Panc1 (cell line): ENCODE measurements at regions not wholly inside any gene's neighbourhood (a gene's known extent, or its start where the extent isn't known, plus 50 kb on each side); places are given as distances from the start of the nearest gene placed in this dataset.

Source experiments
- ATAC-seq: fragments of 200-7000 bp; cut with Tn5 transposase; 2 replicates; pipeline ENCODE4 v1.9.1; 2020; ENCODE audit warnings: mild to moderate bottlenecking, moderate library complexity
- BruUV-seq: library from RNA; stranded (reverse); fragments of 400-500 nt; replicated peaks from 2 replicates; lab custom pipeline; 2021; lab: Mats Ljungman, UMichigan
- CTCF ChIA-PET: fragments of 300-600 bp; sonication (Branson Sonifier 250); formaldehyde crosslinking; loops from one replicate; lab custom pipeline; 2022; ENCODE audit warnings: antibody characterized with exemption; lab: Charles Lee
- POLR2A ChIA-PET: fragments of 300-600 bp; sonication (Branson Sonifier 250); formaldehyde crosslinking; loops from one replicate; lab custom pipeline; 2022; ENCODE audit warnings: antibody characterized with exemption; lab: Charles Lee
- DNase-seq: peaks from one replicate; pipeline ENCODE4 v3.0.0-alpha.2; 2010; ENCODE audit warnings: low read depth, low spot score
- H3K27ac ChIP-seq: 2 replicates; pipeline ENCODE4 v1.5.1; 2011; ENCODE audit warnings: mild to moderate bottlenecking, low read length, inconsistent platforms
- H3K27me3 ChIP-seq: fragments of 200-500 bp; sonication (Bioruptor generic); 2 replicates; pipeline ENCODE4 v1.6.0; 2014; ENCODE audit warnings: low read length, inconsistent platforms; ENCODE audit not compliant: control insufficient read depth, insufficient read depth
- H3K36me3 ChIP-seq: fragments of 200-500 bp; sonication (Bioruptor generic); 2 replicates; pipeline ENCODE4 v1.5.1; 2014; ENCODE audit warnings: inconsistent platforms, mild to moderate bottlenecking, low read length, moderate library complexity; ENCODE audit not compliant: control insufficient read depth, insufficient read depth
- H3K4me1 ChIP-seq: 2 replicates; pipeline ENCODE4 v1.5.1; 2011; ENCODE audit warnings: inconsistent platforms, mild to moderate bottlenecking, low read length, moderate library complexity; ENCODE audit not compliant: control insufficient read depth, insufficient read depth
- H3K4me3 ChIP-seq, 2 experiments: 2 replicates each; pipeline ENCODE4 v1.5.1; 2011 to 2012; ENCODE audit warnings: low read depth in 2 of 2, low read length in 2 of 2, mild to moderate bottlenecking in 2 of 2, inconsistent platforms in 1 of 2, moderate library complexity in 1 of 2
- H3K9me3 ChIP-seq: fragments of 200-500 bp; sonication (Bioruptor generic); 2 replicates; pipeline ENCODE4 v1.5.1; 2014; ENCODE audit warnings: low read depth, mild to moderate bottlenecking, inconsistent platforms, low read length, moderate library complexity; ENCODE audit not compliant: control insufficient read depth, insufficient read depth
- POLR2AphosphoS5 ChIP-seq: IDR thresholded peaks from 2 replicates; pipeline ENCODE4 v1.6.1; 2012; ENCODE audit warnings: mild to moderate bottlenecking, low read depth, low read length, moderate library complexity
- REST ChIP-seq, 2 experiments: IDR thresholded peaks; 2 replicates each; pipeline ENCODE4 v1.6.1; 2011 to 2012; ENCODE audit warnings: low read depth in 2 of 2, control low read depth in 1 of 2, low read length in 1 of 2, mild to moderate bottlenecking in 1 of 2, moderate library complexity in 1 of 2; ENCODE audit not compliant: insufficient read depth in 1 of 2
- SIN3A ChIP-seq: IDR thresholded peaks from 2 replicates; pipeline ENCODE4 v1.6.1; 2012; ENCODE audit warnings: low read depth, mild to moderate bottlenecking, low read length, moderate library complexity, borderline replicate concordance; ENCODE audit not compliant: insufficient read depth
- TCF7L2 ChIP-seq: IDR thresholded peaks from 2 replicates; pipeline ENCODE4 v1.6.1; 2011; ENCODE audit warnings: mild to moderate bottlenecking, low read depth, low read length, inconsistent platforms
- in situ Hi-C: cut with HindIII; loops from 2 replicates; pipeline ENCODE4 v1.10.0; 2016; ENCODE audit warnings: low sequenced_read_pairs, low pct_unique_long_range_greater_than_20kb
- intact Hi-C: fragments of 100-400 bp; cut with micrococcal nuclease; formaldehyde crosslinking; loops from one replicate; pipeline ENCODE4 v1.10.0; 2022; ENCODE audit not compliant: unreplicated experiment
- TF ChIP-seq, protein P1 (sequence below): fragments of 450-650 bp; IDR thresholded peaks from 2 replicates; pipeline ENCODE4 v1.5.1; 2017; ENCODE audit warnings: mild to moderate bottlenecking

GRCh38 chr22:25492162-25492561 lies 72.3 kb upstream of the GRK3 start:
- Histone ChIP-seq H3K4me1 (0 out of 2 replicates have a peak, but pooled peaks cover 6% of the 10 kb centered on the region), H3K36me3 (no peaks in the 10 kb centered on the region), H3K27ac (no peak overlapping the region), H3K9me3 (no peaks in the 10 kb centered on the region), H3K4me3 (no peak overlapping the region), H3K27me3 (no peaks in the 10 kb centered on the region)
- DNase-seq (no peak), ATAC-seq (no peak)
- ChIA-PET CTCF (no interaction called here), POLR2A (no interaction called here)
- no TSS peak for BruUV-seq
- intact Hi-C loops, result no loop called here
- in situ Hi-C loops, result no loop called here
- TF ChIP-seq REST (IDR thresholded peaks at IDR 0.05; ENCODE audit: insufficient read depth in 1 of 2, low read depth in 2 of 2, low read length in 1 of 2), result no peak
- TF ChIP-seq, protein P1, sequence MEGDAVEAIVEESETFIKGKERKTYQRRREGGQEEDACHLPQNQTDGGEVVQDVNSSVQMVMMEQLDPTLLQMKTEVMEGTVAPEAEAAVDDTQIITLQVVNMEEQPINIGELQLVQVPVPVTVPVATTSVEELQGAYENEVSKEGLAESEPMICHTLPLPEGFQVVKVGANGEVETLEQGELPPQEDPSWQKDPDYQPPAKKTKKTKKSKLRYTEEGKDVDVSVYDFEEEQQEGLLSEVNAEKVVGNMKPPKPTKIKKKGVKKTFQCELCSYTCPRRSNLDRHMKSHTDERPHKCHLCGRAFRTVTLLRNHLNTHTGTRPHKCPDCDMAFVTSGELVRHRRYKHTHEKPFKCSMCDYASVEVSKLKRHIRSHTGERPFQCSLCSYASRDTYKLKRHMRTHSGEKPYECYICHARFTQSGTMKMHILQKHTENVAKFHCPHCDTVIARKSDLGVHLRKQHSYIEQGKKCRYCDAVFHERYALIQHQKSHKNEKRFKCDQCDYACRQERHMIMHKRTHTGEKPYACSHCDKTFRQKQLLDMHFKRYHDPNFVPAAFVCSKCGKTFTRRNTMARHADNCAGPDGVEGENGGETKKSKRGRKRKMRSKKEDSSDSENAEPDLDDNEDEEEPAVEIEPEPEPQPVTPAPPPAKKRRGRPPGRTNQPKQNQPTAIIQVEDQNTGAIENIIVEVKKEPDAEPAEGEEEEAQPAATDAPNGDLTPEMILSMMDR, result no peak
- no peak for TF ChIP-seq POLR2AphosphoS5
- TF ChIP-seq TCF7L2, result no peak
- TF ChIP-seq SIN3A, result no peak

DNA sequence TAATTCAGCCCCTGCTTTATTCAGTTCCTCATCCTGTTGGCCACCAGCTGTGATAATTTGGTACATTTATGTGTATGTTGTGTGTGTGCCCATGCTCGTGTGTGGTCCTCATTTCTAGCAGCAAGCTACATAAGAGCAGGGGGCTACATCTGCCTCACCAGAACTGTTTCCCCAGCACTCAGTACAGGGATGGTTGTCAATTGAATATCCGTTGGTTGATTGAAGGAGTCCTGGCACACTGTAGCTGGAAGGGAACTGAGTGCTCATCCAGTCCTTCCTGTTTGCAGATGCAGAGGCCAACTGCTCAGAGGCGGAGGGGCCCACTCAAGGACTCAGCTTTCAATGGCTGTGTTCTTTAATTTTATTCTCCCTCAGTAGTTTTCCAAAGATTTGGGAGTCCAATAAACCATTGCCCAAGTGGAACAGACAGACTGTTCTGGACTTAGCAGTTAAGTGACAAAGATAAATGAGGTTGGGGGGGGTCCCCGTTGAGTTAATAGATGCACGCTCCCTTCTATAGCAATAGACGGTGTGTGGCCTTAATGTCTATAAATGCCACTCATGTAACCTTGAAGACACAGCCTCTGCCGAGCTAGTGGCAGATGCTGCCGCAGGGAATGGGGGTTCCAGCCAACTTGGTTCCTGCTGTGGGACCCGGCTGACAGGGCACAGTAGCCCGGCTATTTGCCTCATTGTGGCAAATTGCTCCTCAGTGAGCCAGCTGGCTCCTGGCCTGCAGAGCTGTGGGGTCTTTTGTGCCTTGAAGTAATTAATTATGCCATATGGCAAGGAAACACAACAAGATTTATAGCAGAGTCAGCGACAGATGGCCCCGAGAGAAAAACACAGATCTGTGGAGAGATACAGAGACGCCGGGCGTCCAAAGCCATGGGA lies 71.4 kb upstream of the GRK3 start:
- no TSS peak for BruUV-seq
- in situ Hi-C loops, result no loop called here
- 0 out of 2 replicates have a peak, but pooled peaks cover 6% of the 10 kb centered on the region for H3K4me1 ChIP-seq
- TF ChIP-seq SIN3A (no peak), POLR2AphosphoS5 (no peak), TCF7L2 (no peak), REST (IDR thresholded peaks at IDR 0.05; ENCODE audit: insufficient read depth in 1 of 2, low read depth in 2 of 2, low read length in 1 of 2) (no peak)
- TF ChIP-seq, protein P1, result no peak
- no peak for ATAC-seq
- H3K27me3 ChIP-seq, result no peaks in the 10 kb centered on the region
- no peaks in the 10 kb centered on the region for H3K9me3 ChIP-seq
- H3K36me3 ChIP-seq, result no peaks in the 10 kb centered on the region
- CTCF ChIA-PET, result no interaction called here
- intact Hi-C loops, result no loop called here
- POLR2A ChIA-PET, result no interaction called here
- H3K4me3 ChIP-seq, result no peak overlapping the region
- H3K27ac ChIP-seq, result no peak overlapping the region
- no peak for DNase-seq
